HEK293 (cell line): ENCODE measurements at regions not wholly inside any gene's neighbourhood (a gene's known extent, or its start where the extent isn't known, plus 50 kb on each side); places are given as distances from the start of the nearest gene placed in this dataset.

Source experiments
- CTCF ChIP-seq: fragments of 450-650 bp; formaldehyde crosslinking; IDR thresholded peaks from 2 replicates; pipeline ENCODE4 v1.5.1; 2016; ENCODE audit warnings: missing biosample characterization, missing genetic modification characterization
- ELK4 ChIP-seq: IDR thresholded peaks from 2 replicates; pipeline ENCODE4 v1.6.1; 2011; ENCODE audit warnings: mild to moderate bottlenecking, low read depth, low read length, borderline replicate concordance
- HOXA7 ChIP-seq: sonication (generic); formaldehyde crosslinking; IDR thresholded peaks from 2 replicates; pipeline ENCODE4 v1.8.1; 2022; ENCODE audit warnings: missing genetic modification reagents, borderline replicate concordance
- KLF8 ChIP-seq: fragments of 450-650 bp; formaldehyde crosslinking; IDR thresholded peaks from 2 replicates; pipeline ENCODE4 v1.5.1; 2016; ENCODE audit warnings: missing biosample characterization, missing genetic modification characterization
- SETDB1 ChIP-seq: IDR thresholded peaks from one replicate; pipeline ENCODE4 v1.6.1; 2017; ENCODE audit warnings: mild to moderate bottlenecking, low read length, moderate library complexity, mixed read lengths; ENCODE audit not compliant: insufficient read length
- ZNF138 ChIP-seq: fragments of 450-650 bp; formaldehyde crosslinking; IDR thresholded peaks from 2 replicates; pipeline ENCODE4 v1.5.1; 2016; ENCODE audit warnings: missing biosample characterization, missing genetic modification characterization, borderline replicate concordance
- ZNF274 ChIP-seq, 2 experiments: fragments of 200-500 bp in 1 of 2; fragments of 450-650 bp in 1 of 2; sonication (Bioruptor generic) in 1 of 2; formaldehyde crosslinking in 1 of 2; IDR thresholded peaks; 2 replicates each; pipeline versions ENCODE4 v1.5.1 to v1.6.1; 2014 to 2016; ENCODE audit warnings: borderline replicate concordance in 1 of 2, inconsistent platforms in 1 of 2, low read length in 1 of 2, missing biosample characterization in 1 of 2, missing genetic modification characterization in 1 of 2
- ZNF394 ChIP-seq: fragments of 450-650 bp; formaldehyde crosslinking; IDR thresholded peaks from 2 replicates; pipeline ENCODE4 v1.5.1; 2016; ENCODE audit warnings: missing biosample characterization, missing genetic modification characterization, mild to moderate bottlenecking, moderate library complexity, borderline replicate concordance
- ZNF398 ChIP-seq: fragments of 450-650 bp; formaldehyde crosslinking; IDR thresholded peaks from 2 replicates; pipeline ENCODE4 v1.5.1; 2017; ENCODE audit warnings: missing biosample characterization, missing genetic modification characterization
- ZNF561 ChIP-seq: fragments of 450-650 bp; IDR thresholded peaks from 2 replicates; pipeline ENCODE4 v1.5.1; 2018; ENCODE audit warnings: missing biosample characterization, missing genetic modification characterization, borderline replicate concordance
- ZNF596 ChIP-seq: fragments of 450-650 bp; IDR thresholded peaks from 2 replicates; pipeline ENCODE4 v1.5.0; 2018; ENCODE audit warnings: missing biosample characterization, mild to moderate bottlenecking, missing genetic modification characterization, moderate library complexity
- ZNF626 ChIP-seq: fragments of 450-650 bp; sonication (Bioruptor Pico); formaldehyde crosslinking; IDR thresholded peaks from 2 replicates; pipeline ENCODE4 v1.5.1; 2018; ENCODE audit warnings: missing biosample characterization, missing genetic modification characterization, inconsistent platforms
- ZNF658 ChIP-seq: fragments of 450-650 bp; formaldehyde crosslinking; IDR thresholded peaks from 2 replicates; pipeline ENCODE4; 2016; ENCODE audit warnings: missing biosample characterization, missing genetic modification characterization
- ZNF692 ChIP-seq: fragments of 450-650 bp; formaldehyde crosslinking; IDR thresholded peaks from 2 replicates; pipeline ENCODE4 v1.5.1; 2016; ENCODE audit warnings: missing biosample characterization, missing genetic modification characterization

- TF ChIP-seq SETDB1 (no peak), KLF8 (tag by site-specific recombination) (no peak), ZNF274 (IDR thresholded peaks at IDR 0.05; ENCODE audit: low read length) (no peak), ZNF274 (tag by site-specific recombination; IDR thresholded peaks at IDR 0.05; ENCODE audit: borderline replicate concordance) (no peak), ZNF658 (tag by site-specific recombination) (no peak), CTCF (tag by site-specific recombination) (no peak), ZNF692 (no peak), ELK4 (no peak), ZNF394 (no peak), ZNF626 (no peak), HOXA7 (no peak), ZNF138 (no peak), ZNF398 (tag by site-specific recombination) (no peak), ZNF561 (tag by site-specific recombination) (no peak), ZNF596 (no peak)
Observed at GRCh38 chr1:185426848-185427247, 109.8 kb upstream of the IVNS1ABP start.
